Osteocyte (in vitro differentiated cells): ENCODE measurements at regions not wholly inside any gene's neighbourhood (a gene's known extent, or its start where the extent isn't known, plus 50 kb on each side); places are given as distances from the start of the nearest gene placed in this dataset.
"Not testable (repeated sequence)": the region's sequence is repeated elsewhere in the genome, so short reads cannot be mapped to it uniquely, and the experiment has no call there.

Experiments
- DNase-seq: peaks from one replicate; pipeline ENCODE4 v3.0.0; 2021; ENCODE audit warnings: mixed read lengths; ENCODE audit not compliant: unreplicated experiment; ENCODE audit errors: extremely low spot score
- H3K27ac Mint-ChIP-seq: one replicate; pipeline ENCODE4 v1.8.0; 2021; ENCODE audit warnings: mild to moderate bottlenecking, mixed read lengths; ENCODE audit not compliant: unreplicated experiment
- H3K27me3 Mint-ChIP-seq: one replicate; pipeline ENCODE4 v1.8.0; 2021; ENCODE audit warnings: mixed read lengths; ENCODE audit not compliant: unreplicated experiment
- H3K36me3 Mint-ChIP-seq: one replicate; pipeline ENCODE4 v1.8.0; 2021; ENCODE audit warnings: mixed read lengths; ENCODE audit not compliant: unreplicated experiment
- H3K4me1 Mint-ChIP-seq: one replicate; pipeline ENCODE4 v1.8.0; 2021; ENCODE audit warnings: mixed read lengths; ENCODE audit not compliant: unreplicated experiment
- H3K4me3 Mint-ChIP-seq: one replicate; pipeline ENCODE4 v1.8.0; 2021; ENCODE audit warnings: mild to moderate bottlenecking, moderate library complexity, mixed read lengths; ENCODE audit not compliant: unreplicated experiment
- H3K9me3 Mint-ChIP-seq: one replicate; pipeline ENCODE4 v1.8.0; 2021; ENCODE audit warnings: mixed read lengths; ENCODE audit not compliant: unreplicated experiment
- TF ChIP-seq, protein P1 (sequence below): fragments of 200-600 bp; sonication (generic); IDR thresholded peaks from 2 replicates; pipeline ENCODE4 v1.5.0; 2021; ENCODE audit warnings: antibody characterized with exemption, mild to moderate bottlenecking, moderate library complexity

DNA sequence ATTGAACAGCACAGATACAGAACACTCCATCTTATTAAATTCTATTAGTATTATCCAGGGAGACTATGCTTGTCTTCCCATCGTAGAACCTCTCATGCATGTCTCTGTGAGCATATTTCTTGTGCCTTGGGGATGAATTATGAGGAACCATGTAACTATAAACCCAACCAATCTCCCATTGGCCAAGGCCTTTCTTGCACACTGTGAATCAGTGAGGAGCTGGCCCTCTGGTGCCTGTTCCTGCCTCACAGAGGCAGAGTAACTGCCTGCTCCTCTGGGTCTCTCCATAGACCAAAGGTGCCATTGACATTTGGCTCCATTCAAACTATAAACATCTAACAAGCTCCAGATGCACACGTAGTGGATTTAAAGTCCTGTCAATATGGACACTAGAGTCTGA is 190.4 kb downstream of the ENC1 start:
- TF ChIP-seq, protein P1, sequence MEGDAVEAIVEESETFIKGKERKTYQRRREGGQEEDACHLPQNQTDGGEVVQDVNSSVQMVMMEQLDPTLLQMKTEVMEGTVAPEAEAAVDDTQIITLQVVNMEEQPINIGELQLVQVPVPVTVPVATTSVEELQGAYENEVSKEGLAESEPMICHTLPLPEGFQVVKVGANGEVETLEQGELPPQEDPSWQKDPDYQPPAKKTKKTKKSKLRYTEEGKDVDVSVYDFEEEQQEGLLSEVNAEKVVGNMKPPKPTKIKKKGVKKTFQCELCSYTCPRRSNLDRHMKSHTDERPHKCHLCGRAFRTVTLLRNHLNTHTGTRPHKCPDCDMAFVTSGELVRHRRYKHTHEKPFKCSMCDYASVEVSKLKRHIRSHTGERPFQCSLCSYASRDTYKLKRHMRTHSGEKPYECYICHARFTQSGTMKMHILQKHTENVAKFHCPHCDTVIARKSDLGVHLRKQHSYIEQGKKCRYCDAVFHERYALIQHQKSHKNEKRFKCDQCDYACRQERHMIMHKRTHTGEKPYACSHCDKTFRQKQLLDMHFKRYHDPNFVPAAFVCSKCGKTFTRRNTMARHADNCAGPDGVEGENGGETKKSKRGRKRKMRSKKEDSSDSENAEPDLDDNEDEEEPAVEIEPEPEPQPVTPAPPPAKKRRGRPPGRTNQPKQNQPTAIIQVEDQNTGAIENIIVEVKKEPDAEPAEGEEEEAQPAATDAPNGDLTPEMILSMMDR = no peak
- Mint-ChIP-seq H3K4me1 (peaks cover 4% of the 10 kb centered on the region), H3K4me3 (no peak overlapping the region), H3K9me3 (no peaks in the 10 kb centered on the region), H3K27ac (no peak overlapping the region), H3K36me3 (no peaks in the 10 kb centered on the region), H3K27me3 (no peaks in the 10 kb centered on the region)
- no peak for DNase-seq

GRCh38 chr5:74446725-74447241 is 193.7 kb downstream of the ENC1 start:
- TF ChIP-seq, protein P1 = no peak

DNA sequence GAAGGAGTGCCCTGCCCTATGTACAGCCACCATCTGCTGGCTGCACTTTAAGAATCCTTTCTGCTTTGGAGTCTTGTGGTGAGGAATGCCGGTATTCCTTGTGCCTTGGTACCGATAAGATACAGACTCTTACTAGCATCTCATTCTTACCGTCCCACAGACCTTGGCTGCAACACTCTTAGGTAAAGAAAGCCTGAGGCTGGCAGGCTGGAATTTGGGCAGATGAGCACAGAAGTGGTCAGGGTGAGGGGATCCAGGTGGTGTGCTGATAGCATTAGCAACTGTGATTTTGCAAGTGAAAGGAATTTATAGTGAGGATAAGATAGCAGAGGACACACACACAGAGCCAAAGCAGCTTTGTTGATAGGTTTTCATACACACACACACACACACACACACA is 198.1 kb downstream of the ENC1 start:
- Mint-ChIP-seq H3K4me3 (no peak overlapping the region), H3K36me3 (no peaks in the 10 kb centered on the region), H3K9me3 (no peaks in the 10 kb centered on the region), H3K27me3 (no peaks in the 10 kb centered on the region), H3K27ac (peak overlapping the region; percentile 15), H3K4me1 (peaks cover 7% of the 10 kb centered on the region)
- peak; percentile 30 for DNase-seq
- TF ChIP-seq, protein P1 = no peak

More at GRCh38 chr5:74446725-74447241, 193.7 kb downstream of the ENC1 start:
- Mint-ChIP-seq H3K4me3 (no peak overlapping the region), H3K27ac (peak overlapping the region; percentile 25), H3K36me3 (no peaks in the 10 kb centered on the region), H3K9me3 (no peaks in the 10 kb centered on the region), H3K4me1 (peaks cover 7% of the 10 kb centered on the region), H3K27me3 (no peaks in the 10 kb centered on the region)
- no peak for DNase-seq

- no peak overlapping the region for H3K4me3 Mint-ChIP-seq
- no peaks in the 10 kb centered on the region for H3K27me3 Mint-ChIP-seq
- H3K27ac Mint-ChIP-seq = no peak overlapping the region
- no peaks in the 10 kb centered on the region for H3K36me3 Mint-ChIP-seq
- TF ChIP-seq, protein P1 = no peak
- H3K4me1 Mint-ChIP-seq = peaks cover 7% of the 10 kb centered on the region
- peak; percentile 21 for DNase-seq
- no peaks in the 10 kb centered on the region for H3K9me3 Mint-ChIP-seq
These were observed 198.9 kb downstream of the ENC1 start for GRCh38 chr5:74441616-74442015.

DNA sequence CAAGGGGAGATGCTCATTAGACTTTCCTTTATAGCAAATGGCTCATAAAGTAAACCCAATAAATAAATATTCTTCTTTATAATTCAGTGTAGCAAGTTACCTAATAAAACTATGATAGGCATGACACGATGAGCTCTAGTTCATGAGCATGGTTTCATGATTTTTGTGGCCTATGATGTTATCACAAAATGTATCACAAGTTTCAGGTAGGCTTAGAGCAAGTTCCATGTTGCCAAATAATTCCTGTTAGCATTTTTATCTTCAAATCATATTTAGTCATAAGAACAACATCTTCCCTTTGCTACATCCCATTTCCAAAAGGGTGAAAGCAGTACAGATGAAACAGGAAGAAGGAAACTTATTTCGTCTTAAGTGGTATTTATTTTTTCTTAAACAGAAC is 200.2 kb downstream of the ENC1 start:
- H3K36me3 Mint-ChIP-seq = no peaks in the 10 kb centered on the region
- no peak overlapping the region for H3K4me3 Mint-ChIP-seq
- peaks cover 5% of the 10 kb centered on the region for H3K4me1 Mint-ChIP-seq
- TF ChIP-seq, protein P1 = no peak
- H3K27ac Mint-ChIP-seq = no peak overlapping the region
- no peaks in the 10 kb centered on the region for H3K27me3 Mint-ChIP-seq
- H3K9me3 Mint-ChIP-seq = no peaks in the 10 kb centered on the region
- DNase-seq = no peak

DNA sequence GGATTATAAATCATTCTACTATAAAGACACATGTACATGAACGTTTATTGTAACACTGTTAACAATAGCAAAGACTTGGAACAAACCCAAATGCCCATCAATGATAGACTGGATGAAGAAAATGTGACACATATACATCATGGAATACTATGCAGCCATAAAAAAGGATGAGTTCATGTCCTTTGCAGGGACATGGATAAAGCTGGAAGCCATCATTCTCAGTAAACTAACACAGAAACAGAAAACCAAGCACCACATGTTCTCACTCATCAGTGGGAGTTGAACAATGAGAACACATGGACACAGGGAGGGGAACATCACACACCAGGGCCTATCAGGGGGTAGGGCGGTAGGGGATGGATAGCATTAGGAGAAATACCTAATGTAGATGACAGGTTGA is 202.7 kb downstream of the ENC1 start:
- not testable (repeated sequence) for H3K27ac Mint-ChIP-seq, H3K4me3 Mint-ChIP-seq, H3K9me3 Mint-ChIP-seq, H3K36me3 Mint-ChIP-seq, H3K27me3 Mint-ChIP-seq
- peaks cover 15% of the 10 kb centered on the region for H3K4me1 Mint-ChIP-seq
- peak; percentile 5 for DNase-seq
